GM19455 (cell line): ENCODE measurements at regions not wholly inside any gene's neighbourhood (a gene's known extent, or its start where the extent isn't known, plus 50 kb on each side); places are given as distances from the start of the nearest gene placed in this dataset.
"Not testable (repeated sequence)": the region's sequence is repeated elsewhere in the genome, so short reads cannot be mapped to it uniquely, and the experiment has no call there.

Experiments
- ATAC-seq: cut with Tn5 transposase; IDR thresholded peaks from one replicate; pipeline ENCODE4 v1.9.1; 2021; ENCODE audit not compliant: unreplicated experiment

DNA sequence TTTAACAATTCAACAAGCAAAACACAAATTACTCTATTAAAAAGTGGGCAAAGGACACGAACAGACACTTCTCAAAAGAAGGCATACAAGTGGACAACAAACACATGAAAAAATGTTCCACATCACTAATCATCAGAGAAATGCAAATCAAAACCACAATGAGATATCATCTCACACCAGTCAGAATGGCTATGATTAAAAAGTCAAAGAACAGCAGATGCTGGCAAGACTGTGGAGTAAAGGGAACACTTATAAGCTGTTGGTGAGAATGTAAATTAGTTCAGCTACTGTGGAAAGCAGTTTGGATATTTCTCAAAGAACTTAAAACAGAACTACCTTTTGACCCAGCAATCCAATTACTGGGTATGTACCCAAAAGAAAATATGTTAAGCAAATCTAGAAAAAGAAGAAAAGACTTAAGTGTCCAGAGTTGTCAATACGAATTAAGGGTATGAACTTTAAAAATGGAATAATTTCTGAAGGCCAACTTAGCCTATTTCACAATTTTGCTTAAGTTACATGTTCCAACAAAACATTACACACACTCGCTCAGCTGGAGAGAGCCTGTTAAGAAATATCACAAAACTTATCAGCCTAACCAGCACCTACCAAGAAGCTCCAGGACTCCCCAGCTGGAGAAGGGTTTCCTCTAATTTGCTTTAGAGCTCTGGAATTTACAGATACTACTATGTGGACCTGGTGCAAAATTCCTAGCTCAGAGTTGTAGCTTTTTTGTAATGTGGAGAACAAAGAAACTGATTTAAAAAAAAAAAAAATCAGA lies 232.1 kb downstream of the DUSP10 start:
- ATAC-seq: no peak

DNA sequence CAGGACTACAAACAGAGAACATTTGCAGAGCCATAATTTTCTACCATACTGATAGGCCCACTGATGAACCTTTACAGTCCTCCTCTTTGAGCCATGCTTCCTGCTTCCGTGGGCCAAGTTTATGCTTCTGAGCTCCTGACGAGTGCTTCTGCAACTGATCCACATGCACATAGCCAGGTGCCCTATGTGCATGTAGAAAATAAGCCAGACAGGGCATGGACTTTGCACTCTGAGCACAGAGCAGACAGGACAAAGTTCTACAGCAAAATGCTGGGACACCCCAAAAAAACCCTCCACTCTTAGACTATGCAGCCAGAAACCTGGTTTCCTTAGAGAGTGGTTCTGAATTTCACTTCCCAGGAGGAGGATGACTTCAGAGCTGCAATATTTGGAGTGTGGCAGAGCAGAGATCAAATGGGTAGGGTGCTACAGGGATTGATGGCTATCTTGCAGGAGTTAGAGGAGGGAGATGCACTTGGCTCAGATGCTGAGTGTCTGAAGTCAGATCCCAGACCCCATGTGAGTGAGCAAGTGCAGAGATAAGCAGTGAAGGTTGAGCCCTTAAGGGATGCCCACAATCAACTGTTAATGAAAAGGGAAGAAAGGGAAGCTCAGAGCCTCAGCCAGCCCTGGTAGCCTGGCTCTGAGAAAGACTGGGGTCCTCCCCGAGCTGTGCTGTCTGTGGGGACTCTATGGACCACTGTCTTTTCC lies 230.9 kb downstream of the DUSP10 start:
- no peak for ATAC-seq

DNA sequence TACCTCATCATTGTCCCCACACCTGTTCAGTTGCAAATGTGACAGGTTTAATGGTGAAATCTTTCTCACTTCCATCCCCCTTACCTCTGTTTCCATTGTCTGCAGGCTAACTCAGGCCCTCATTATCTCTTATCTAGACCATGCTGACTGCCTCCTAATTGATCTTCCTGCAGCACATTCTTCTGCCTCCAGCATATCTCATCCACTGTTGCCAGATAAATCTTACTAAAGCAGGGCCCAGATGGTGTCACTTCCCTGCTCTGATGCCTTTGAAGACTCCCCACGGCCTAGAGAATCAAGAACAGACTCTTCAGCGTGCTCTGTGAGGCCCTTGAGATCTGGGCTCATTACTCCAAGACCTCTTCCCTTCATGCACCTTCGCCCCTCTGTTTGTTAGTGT lies 230.1 kb downstream of the DUSP10 start:
- no peak for ATAC-seq

DNA sequence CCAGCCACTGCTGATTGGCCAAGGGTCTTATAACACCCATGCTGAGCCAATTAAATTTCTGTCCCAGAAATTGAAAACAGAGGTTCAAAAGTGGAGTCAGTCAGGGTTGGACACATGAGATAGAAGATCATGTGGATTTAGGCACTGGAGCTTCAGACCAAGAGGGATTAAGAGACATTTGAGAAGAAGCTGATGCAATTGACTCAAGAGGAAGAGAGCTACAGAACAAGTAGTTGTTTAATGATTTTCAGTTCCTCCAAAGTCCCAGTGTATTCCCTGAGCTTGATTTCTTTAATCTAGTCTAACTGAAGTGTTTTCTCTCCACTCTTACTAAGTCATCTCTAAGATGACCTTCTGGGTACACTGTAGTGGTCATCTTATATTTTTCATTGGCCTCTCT lies 227.1 kb downstream of the DUSP10 start:
- no peak for ATAC-seq

DNA sequence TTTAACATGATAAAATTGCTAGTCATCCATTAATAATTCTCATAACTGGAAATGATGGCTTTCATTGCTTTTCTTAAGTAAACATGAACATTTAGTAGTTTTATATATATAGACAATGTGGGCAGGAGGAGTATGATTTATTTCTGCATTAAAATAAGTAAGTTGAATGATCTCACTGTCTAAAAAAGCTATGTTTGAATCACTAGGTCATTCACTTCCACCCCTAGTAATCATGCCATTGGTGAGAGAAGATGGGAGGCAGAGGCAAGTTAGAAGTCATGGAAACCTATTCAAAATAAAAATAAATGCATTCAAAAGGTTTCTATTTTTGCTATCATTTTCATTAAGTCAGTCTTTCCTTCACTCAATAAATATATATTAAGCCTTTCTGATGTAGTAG lies 226.4 kb downstream of the DUSP10 start:
- no peak for ATAC-seq

DNA sequence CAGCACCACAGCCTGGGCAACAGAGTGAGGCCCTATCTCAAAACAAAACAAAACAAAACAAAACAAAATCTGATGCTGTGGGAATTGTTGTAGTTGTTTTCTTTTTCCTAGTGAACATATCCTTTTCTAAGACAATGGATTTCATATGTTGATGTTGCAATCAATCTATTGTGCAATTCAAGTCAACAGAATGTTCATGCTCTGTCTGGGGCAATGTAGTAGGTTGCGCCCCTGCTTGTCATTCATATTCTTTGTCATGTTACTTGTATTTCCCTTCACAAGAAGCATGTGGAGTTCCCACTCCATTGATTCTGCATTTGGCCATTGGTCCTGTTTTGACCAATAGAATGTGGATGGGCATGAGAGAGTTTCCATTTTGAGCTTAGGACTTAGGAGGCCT lies 223.9 kb downstream of the DUSP10 start:
- ATAC-seq: no peak

DNA sequence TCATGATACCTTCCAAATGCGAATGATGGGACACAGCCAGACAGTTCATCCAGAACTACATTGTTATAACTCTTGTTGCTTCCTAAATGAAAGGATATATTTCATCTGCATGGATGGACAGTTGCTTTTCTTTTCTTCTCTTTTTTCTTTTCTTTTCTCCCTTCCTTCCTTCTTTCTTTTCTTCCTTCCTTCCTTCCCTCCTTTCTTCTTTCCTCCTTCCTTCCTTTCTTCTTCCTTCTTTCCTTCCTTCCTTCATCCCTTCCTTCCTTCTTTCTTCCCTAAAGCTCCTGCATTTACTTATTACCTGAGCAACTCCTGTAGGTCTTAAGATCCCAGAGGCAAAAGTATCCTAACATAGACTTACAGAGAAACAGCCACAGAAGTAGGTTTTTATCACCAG lies 221.6 kb downstream of the DUSP10 start:
- no peak for ATAC-seq

- ATAC-seq: no peak
Measured at GRCh38 chr1:221521686-221522085, 220.2 kb downstream of the DUSP10 start.

DNA sequence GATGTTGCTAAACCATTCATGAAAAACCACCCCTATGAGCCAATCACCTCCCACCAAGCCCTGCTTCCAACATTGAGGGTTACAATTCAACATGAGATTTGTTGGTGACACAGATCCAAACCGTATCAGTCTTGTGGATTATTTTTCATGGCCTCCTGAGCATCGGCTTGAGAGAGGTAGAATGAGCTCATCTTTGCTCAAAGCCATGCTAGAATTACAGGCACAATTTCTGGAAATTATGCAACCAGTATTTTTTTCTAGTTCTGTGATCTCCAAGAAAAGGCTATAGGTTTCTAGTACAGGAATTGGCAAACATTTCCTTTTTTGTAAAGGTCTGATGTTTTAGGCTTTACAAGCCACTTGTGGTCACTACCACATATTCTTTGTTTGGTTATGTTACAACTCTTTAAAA lies 219.4 kb downstream of the DUSP10 start:
- no peak for ATAC-seq

DNA sequence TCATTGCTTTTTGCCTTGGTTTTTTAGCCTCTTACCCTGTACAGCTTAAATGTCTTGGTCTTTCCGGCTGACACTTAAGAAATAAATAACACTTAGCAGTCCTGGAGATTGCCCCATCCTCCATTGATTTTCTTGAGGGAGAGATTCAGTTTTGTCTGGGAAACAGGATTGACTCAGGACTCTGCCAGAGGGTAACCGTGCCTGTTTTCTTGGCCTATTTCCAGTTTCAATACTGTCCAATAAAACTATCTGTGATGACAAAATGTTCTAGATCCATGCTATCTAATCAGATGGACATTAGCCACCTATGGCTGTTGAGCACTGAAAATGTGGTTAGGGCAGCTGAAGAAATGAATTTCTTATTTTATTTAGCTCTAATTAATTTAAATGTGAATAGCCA lies 216.1 kb downstream of the DUSP10 start:
- no peak for ATAC-seq

DNA sequence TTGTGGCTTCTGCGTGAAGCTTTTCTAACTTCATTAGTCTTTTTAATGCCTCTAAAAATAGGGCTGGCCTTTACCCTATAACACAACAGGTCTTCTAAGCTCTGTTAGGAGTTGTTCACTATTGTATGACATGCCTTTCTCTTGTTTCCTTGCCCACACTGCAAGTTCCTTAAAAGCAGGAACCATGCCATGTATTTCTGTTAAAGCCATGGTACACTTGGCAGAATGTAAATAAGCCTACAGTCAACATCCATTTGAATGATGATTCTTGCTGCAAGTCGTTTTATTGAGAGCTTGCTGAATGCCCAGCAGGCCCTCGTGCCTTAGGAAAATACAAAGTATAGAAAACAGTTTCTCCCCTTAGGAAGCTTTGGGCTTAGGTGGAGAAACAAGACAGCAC lies 214.6 kb downstream of the DUSP10 start:
- ATAC-seq: no peak

GRCh38 chr1:221527886-221528624 lies 213.8 kb downstream of the DUSP10 start:
- no peak for ATAC-seq

DNA sequence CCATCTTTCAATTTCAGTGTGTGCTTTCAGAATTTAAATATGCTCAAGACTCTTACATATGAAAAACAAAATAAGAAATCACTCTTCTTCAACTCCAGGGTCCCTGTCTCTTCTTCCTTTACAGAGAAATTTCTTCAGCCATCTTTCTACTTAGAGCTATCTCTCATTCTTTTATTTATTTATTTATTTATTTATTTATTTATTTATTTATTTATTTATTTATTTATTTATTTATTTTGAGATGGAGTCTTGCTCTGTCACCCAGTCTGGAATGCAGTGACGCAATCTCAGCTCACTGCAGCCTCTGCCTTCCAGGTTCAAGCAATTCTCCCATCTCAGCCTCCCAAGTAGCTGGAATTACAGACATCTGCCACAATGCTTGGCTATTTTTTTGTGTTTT lies 211.7 kb downstream of the DUSP10 start:
- ATAC-seq: not testable (repeated sequence)

DNA sequence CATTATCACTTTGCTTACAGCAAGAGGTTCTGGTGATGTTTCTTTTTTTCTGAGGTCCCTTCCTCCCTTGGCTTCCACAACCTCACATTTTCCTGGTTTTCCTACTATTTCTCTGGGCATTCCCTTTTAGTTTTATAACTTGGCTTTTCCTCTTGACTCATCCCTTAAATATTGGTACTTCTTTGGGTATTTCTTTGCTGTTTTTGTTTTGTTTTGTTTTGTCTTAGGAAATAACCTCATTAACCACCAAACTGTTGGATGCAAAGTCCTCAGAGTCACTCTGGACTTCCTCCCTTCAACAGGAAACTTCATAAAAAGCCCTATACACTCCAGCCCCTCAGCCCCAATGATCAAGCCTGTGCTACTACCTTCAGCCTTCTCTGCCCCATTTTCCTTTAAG lies 211.1 kb downstream of the DUSP10 start:
- ATAC-seq: no peak

DNA sequence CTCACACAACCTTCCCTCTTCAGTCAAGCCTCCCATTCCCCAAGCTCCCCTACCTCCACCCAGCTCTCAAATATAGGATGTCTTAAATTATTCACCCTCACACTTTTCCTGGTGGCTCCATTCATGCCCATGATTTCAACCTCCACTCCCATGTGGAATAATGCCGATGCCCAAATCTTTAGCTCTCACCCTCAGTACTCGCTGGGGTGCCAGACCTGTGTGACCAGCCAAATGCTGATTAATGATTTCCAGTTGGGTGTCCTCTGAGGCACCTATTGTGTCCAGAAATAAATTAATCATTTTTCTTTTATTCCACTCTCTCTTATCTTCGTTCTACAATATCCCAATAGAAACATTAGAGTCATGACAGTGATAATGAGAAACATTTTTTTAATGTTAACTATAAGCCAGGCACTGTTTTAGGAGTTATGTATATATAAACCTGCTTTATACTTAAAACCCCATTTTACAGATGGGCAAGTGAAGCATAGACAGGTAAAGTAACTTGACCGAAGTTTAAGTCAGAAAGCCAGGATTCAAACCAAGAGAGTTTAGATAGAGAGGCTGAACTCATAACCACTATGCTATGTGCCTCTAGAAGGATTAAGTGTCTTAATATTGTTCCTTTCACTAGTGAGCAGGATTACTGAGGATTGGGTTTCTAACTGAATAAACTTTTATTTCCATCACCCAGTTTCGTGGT lies 209.7 kb downstream of the DUSP10 start:
- no peak for ATAC-seq

DNA sequence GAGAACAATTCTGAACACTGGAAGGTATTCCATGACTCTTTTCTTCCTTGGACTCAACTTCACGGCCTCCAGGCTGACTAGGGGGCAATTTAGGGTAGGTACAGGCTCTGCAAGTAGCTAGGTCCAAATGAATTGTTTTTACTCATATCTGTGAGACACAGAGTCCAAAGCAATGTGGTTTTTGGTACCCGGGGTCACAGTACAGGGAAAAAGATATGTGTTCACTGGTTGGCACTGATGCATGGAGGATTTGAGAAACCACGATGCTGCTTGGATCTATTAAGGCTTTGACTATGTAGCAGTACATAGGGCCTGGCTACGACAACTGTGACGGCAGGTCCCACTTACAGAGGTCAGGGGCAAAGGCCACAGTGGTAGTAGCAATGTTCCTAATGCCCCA lies 200.6 kb downstream of the DUSP10 start:
- ATAC-seq: no peak

DNA sequence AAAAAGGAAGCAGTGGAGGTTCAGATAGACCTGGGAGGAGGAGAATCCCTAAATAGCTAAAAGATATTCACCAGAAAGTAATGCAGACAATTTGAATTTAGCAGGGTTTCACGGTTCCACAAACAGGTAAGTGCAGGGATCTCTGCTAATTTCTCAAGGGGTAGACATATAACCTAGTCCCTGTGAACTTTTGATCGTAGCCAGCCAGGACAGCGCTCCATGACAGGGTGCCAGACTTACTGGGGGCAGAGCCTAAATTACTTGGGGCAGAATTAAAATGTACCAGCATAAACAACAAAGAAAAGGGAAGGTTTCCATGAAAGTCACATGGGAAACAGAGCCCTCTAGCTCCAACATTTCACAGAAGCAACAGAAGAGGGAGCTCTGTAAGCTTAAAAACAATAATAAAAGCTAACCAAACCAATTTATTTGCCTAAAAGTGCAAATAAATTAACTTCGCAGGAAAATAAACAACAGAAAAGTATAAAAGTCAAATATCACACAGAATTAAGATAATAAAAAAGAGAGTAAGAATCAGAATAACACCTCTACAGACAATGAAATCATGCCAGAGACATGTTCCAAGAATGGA lies 198.3 kb downstream of the DUSP10 start:
- no peak for ATAC-seq

DNA sequence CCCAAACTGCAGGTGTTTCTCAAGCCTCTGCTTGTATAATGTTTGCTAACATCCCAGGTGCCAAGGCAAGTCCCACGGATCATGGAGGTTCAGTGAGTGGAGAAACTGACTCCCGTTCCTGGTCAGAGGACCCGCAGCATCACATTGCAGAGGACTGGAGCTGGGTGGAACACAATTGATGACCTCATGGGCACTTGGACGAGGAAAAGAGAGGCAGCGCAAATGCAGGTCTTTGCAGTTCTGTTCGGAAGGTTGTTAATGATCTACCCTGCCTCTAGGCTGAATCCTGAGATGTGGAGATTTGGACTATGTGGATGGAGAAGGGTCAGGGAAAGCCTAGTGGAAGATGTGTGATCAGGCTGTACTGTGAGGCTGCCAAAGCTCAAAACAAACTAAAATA lies 192.9 kb downstream of the DUSP10 start:
- ATAC-seq: no peak

DNA sequence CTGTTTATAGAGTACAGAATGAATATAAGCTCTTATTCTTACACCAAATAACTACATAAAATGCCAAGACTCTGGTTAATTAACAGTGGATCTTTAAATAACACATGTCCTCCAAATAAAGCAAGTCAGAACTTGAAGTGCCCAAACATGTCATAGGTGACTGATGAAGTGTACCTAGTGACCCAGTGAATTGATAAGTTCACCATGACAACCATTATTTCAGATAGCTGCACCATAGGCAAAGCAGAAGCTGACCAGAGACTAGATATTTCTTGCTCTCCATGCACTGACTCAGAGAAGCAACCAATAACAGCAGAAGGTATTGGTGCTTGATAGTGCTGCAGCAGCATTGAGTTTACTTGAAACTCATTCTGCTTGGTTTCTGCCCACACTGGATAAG lies 192.1 kb downstream of the DUSP10 start:
- ATAC-seq: no peak

GRCh38 chr1:221552792-221553191 lies 189.1 kb downstream of the DUSP10 start:
- ATAC-seq: not testable (repeated sequence)
